ENCODE measurements at regions not wholly inside any gene's neighbourhood (a gene's known extent, or its start where the extent isn't known, plus 50 kb on each side); places are given as distances from the start of the nearest gene placed in this dataset.

- TF ChIP-seq CTCF (IDR thresholded peaks at IDR 0.05) (no peak), EP300 (IDR thresholded peaks at IDR 0.05) (no peak), POLR2AphosphoS5 (IDR thresholded peaks at IDR 0.05) (no peak), POLR2A (IDR thresholded peaks at IDR 0.05) (no peak)
These were observed 1653.8 kb upstream of the DDX18 start for GRCh38 chr2:116160657-116161056.
